ENCODE measurements at regions not wholly inside any gene's neighbourhood (a gene's known extent, or its start where the extent isn't known, plus 50 kb on each side); places are given as distances from the start of the nearest gene placed in this dataset.

DNA sequence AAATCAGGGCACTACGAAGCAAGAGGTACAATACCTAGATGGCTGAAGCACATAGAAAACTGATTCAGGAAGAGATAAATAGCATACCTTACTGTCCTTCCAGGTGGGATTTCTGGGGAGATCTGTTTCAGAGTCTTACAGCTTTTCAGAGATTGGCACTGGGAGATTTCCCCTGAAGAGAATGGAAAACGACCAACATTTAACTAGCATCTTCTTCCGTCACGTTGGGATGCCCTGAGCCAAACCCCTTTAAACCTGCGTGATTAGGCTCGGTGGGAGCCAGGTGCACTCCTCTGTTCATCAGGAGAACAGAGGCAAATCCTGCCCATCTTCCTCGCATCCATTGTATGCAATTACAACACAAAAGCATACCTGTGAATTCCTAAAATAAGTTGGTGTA, 614.5 kb downstream of the HDGFL1 start:
- TF ChIP-seq, protein P1, sequence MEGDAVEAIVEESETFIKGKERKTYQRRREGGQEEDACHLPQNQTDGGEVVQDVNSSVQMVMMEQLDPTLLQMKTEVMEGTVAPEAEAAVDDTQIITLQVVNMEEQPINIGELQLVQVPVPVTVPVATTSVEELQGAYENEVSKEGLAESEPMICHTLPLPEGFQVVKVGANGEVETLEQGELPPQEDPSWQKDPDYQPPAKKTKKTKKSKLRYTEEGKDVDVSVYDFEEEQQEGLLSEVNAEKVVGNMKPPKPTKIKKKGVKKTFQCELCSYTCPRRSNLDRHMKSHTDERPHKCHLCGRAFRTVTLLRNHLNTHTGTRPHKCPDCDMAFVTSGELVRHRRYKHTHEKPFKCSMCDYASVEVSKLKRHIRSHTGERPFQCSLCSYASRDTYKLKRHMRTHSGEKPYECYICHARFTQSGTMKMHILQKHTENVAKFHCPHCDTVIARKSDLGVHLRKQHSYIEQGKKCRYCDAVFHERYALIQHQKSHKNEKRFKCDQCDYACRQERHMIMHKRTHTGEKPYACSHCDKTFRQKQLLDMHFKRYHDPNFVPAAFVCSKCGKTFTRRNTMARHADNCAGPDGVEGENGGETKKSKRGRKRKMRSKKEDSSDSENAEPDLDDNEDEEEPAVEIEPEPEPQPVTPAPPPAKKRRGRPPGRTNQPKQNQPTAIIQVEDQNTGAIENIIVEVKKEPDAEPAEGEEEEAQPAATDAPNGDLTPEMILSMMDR (IDR thresholded peaks at IDR 0.05; ENCODE audit: borderline replicate concordance, extremely low read depth, low read length, poor library complexity, severe bottlenecking): no peak
- TF ChIP-seq EZH2 (IDR thresholded peaks at IDR 0.05; ENCODE audit: borderline replicate concordance, low read depth, low read length, severe bottlenecking): no peak

Measured in DND-41 (cell line).